ENCODE measurements at regions not wholly inside any gene's neighbourhood (a gene's known extent, or its start where the extent isn't known, plus 50 kb on each side); places are given as distances from the start of the nearest gene placed in this dataset.

DNA sequence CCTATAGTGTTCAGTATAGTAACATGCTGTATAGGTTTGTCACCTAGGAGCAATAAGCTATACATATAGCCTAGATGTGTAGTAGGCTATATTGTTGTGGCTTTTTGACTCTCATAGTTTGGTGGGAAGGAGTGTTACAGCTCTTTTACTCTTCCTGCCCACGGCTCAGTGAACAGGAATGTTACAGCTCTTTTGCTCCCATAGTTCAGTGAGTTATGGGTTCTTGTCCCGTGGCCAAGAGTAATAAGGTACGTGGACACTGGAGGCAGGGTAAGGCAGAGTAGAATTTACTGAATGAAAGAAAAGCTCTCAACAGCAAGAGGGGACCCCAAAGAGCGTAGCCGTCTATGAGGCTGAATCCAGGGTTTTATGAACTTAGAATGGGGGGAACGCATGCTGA is 734.3 kb downstream of the ADGRL2 start:
- H3K4me1 ChIP-seq (ENCODE audit: control insufficient read depth, insufficient read depth, low read length), result no peaks in the 10 kb centered on the region
- in situ Hi-C loops (cut with MboI), result no loop called here
- no peak overlapping the region for H3K4me2 ChIP-seq (ENCODE audit: control insufficient read depth, insufficient read depth)
- intact Hi-C loops (cut with micrococcal nuclease; ENCODE audit: unreplicated experiment), result no loop called here
- POLR2A ChIA-PET, result interaction anchor here (0.6 kb wide), 1 partner anchor 18 kb away, joined by 5 read pairs; no protein-coding TSS in a partner anchor
- H3K4me3 ChIP-seq, result no peak overlapping the region
- no peak overlapping the region for H3K9ac ChIP-seq (ENCODE audit: control insufficient read depth, insufficient read depth, low read length)
- no peaks in the 10 kb centered on the region for H3K79me2 ChIP-seq (ENCODE audit: control insufficient read depth, insufficient read depth, low read length)
- no peaks in the 10 kb centered on the region for H4K20me1 ChIP-seq (ENCODE audit: control insufficient read depth, insufficient read depth)
- H3K36me3 ChIP-seq (ENCODE audit: control insufficient read depth in 2 of 2, insufficient read depth in 2 of 2, low read length in 1 of 2), result no peaks in the 10 kb centered on the region
- no peaks in the 10 kb centered on the region for H3K9me3 ChIP-seq (replicated peaks; ENCODE audit: control insufficient read depth, insufficient read depth, low read length)
- RAD21 ChIA-PET (ENCODE audit: unreplicated experiment), result no interaction called here
- TF ChIP-seq HDAC2 (IDR thresholded peaks at IDR 0.05), result no peak
- no peak for TF ChIP-seq TCF3 (IDR thresholded peaks at IDR 0.05; ENCODE audit: borderline replicate concordance, insufficient read depth, low read depth, low read length)
- no peak for TF ChIP-seq CHD4 (IDR thresholded peaks at IDR 0.05)
- TF ChIP-seq CUX1 (IDR thresholded peaks at IDR 0.05; ENCODE audit: insufficient replicate concordance, low read depth, low read length), result no peak
- no peak for TF ChIP-seq ASH2L (IDR thresholded peaks at IDR 0.05; ENCODE audit: borderline replicate concordance, low read depth)
- no peak for TF ChIP-seq FOXM1 (IDR thresholded peaks at IDR 0.05; ENCODE audit: low read depth, low read length)
- no peak for TF ChIP-seq EP300 (IDR thresholded peaks at IDR 0.05; ENCODE audit: borderline replicate concordance in 1 of 2, control insufficient read depth in 1 of 2, low read depth in 2 of 2, low read length in 2 of 2)
- TF ChIP-seq BMI1 (IDR thresholded peaks at IDR 0.05; ENCODE audit: borderline replicate concordance), result no peak
- TF ChIP-seq RAD51 (IDR thresholded peaks at IDR 0.05), result no peak
- no peak for TF ChIP-seq ATF7 (IDR thresholded peaks at IDR 0.05; ENCODE audit: low read depth)
- no peak for TF ChIP-seq WRNIP1 (IDR thresholded peaks at IDR 0.05; ENCODE audit: borderline replicate concordance, low read depth, low read length)
- no peak for TF ChIP-seq SIX5 (IDR thresholded peaks at IDR 0.05; ENCODE audit: low read depth, low read length, severe bottlenecking)
- TF ChIP-seq MYC (IDR thresholded peaks at IDR 0.05; ENCODE audit: insufficient read depth, insufficient read length, insufficient replicate concordance, low read length, severe bottlenecking), result no peak
- no peak for TF ChIP-seq PML (IDR thresholded peaks at IDR 0.05; ENCODE audit: low read length)
- FAIRE-seq (no peak), DNase-seq (ENCODE audit: low read depth, low spot score) (no peak), ATAC-seq (no peak)
- SMC1A ChIA-PET (ENCODE audit: uncharacterized antibody, unreplicated experiment), result no interaction called here
- BruUV-seq (replicated peaks), result no TSS peak
- no peaks in the 10 kb centered on the region; a peak in 1 of 4 replicates for H3K27me3 ChIP-seq (replicated peaks in 1 of 2; ENCODE audit: control insufficient read depth in 2 of 2, insufficient read depth in 2 of 2, low read length in 1 of 2)
- H2AFZ ChIP-seq (ENCODE audit: control insufficient read depth, low read depth, low read length), result no peak overlapping the region
- H3K27ac ChIP-seq (ENCODE audit: control insufficient read depth, insufficient read depth), result no peak overlapping the region
- CTCF ChIA-PET, result no interaction called here
- WGBS (ENCODE audit: insufficient coverage, insufficient replicate concordance, low lambda C conversion rate, missing lambda C conversion rate), result 36% methylated on average over 6 of the region's 6 CpGs
